ENCODE measurements at regions not wholly inside any gene's neighbourhood (a gene's known extent, or its start where the extent isn't known, plus 50 kb on each side); places are given as distances from the start of the nearest gene placed in this dataset.

- Histone ChIP-seq H3K27me3 (replicated peaks; ENCODE audit: insufficient read depth, low read length) (no peaks in the 10 kb centered on the region), H2AFZ (ENCODE audit: low read length) (no peak overlapping the region), H3K79me2 (ENCODE audit: low read length) (no peaks in the 10 kb centered on the region), H3K9me2 (replicated peaks; ENCODE audit: insufficient read depth, low read length) (no peaks in the 10 kb centered on the region), H3F3A (ENCODE audit: insufficient read depth, low read length) (no peaks in the 10 kb centered on the region), H4K20me1 (ENCODE audit: insufficient read depth, low read length) (no peaks in the 10 kb centered on the region), H3K4me1 (ENCODE audit: low read length) (no peaks in the 10 kb centered on the region), H3K4me3 (ENCODE audit: low read length) (no peak overlapping the region), H3K27ac (ENCODE audit: low read length) (no peak overlapping the region), H3K4me2 (ENCODE audit: low read depth, low read length) (no peak overlapping the region), H3K9me3 (replicated peaks; ENCODE audit: insufficient read depth, low read length) (no peaks in the 10 kb centered on the region), H3K36me3 (replicated peaks; ENCODE audit: insufficient read depth, low read length) (no peaks in the 10 kb centered on the region), H3K9ac (ENCODE audit: low read length) (no peak overlapping the region)
- DNase-seq, result no peak
- TF ChIP-seq EZH2phosphoT487 (IDR thresholded peaks at IDR 0.05; ENCODE audit: low read length) (no peak), EZH2 (optimal IDR thresholded peaks at IDR 0.05; ENCODE audit: low read depth, low read length) (no peak)
- TF ChIP-seq, protein P1, sequence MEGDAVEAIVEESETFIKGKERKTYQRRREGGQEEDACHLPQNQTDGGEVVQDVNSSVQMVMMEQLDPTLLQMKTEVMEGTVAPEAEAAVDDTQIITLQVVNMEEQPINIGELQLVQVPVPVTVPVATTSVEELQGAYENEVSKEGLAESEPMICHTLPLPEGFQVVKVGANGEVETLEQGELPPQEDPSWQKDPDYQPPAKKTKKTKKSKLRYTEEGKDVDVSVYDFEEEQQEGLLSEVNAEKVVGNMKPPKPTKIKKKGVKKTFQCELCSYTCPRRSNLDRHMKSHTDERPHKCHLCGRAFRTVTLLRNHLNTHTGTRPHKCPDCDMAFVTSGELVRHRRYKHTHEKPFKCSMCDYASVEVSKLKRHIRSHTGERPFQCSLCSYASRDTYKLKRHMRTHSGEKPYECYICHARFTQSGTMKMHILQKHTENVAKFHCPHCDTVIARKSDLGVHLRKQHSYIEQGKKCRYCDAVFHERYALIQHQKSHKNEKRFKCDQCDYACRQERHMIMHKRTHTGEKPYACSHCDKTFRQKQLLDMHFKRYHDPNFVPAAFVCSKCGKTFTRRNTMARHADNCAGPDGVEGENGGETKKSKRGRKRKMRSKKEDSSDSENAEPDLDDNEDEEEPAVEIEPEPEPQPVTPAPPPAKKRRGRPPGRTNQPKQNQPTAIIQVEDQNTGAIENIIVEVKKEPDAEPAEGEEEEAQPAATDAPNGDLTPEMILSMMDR (IDR thresholded peaks at IDR 0.05; ENCODE audit: low read length), result no peak
Observed at GRCh38 chr1:81412954-81413353, 387.8 kb upstream of the ADGRL2 start.

GRCh38 chr1:81410941-81411340, 389.8 kb upstream of the ADGRL2 start:
- no peaks in the 10 kb centered on the region for H3K9me2 ChIP-seq (replicated peaks; ENCODE audit: insufficient read depth, low read length)
- H3F3A ChIP-seq (ENCODE audit: insufficient read depth, low read length), result no peaks in the 10 kb centered on the region
- H3K4me1 ChIP-seq (ENCODE audit: low read length), result no peaks in the 10 kb centered on the region
- no peaks in the 10 kb centered on the region for H3K27me3 ChIP-seq (replicated peaks; ENCODE audit: insufficient read depth, low read length)
- no peaks in the 10 kb centered on the region for H3K36me3 ChIP-seq (replicated peaks; ENCODE audit: insufficient read depth, low read length)
- no peak overlapping the region for H3K9ac ChIP-seq (ENCODE audit: low read length)
- H3K79me2 ChIP-seq (ENCODE audit: low read length), result no peaks in the 10 kb centered on the region
- TF ChIP-seq EZH2phosphoT487 (IDR thresholded peaks at IDR 0.05; ENCODE audit: low read length), result no peak
- TF ChIP-seq, protein P1 (IDR thresholded peaks at IDR 0.05; ENCODE audit: low read length), result no peak
- TF ChIP-seq EZH2 (optimal IDR thresholded peaks at IDR 0.05; ENCODE audit: low read depth, low read length), result no peak
- no peak overlapping the region for H3K27ac ChIP-seq (ENCODE audit: low read length)
- no peak overlapping the region for H2AFZ ChIP-seq (ENCODE audit: low read length)
- H3K9me3 ChIP-seq (replicated peaks; ENCODE audit: insufficient read depth, low read length), result no peaks in the 10 kb centered on the region
- no peaks in the 10 kb centered on the region for H4K20me1 ChIP-seq (ENCODE audit: insufficient read depth, low read length)
- H3K4me2 ChIP-seq (ENCODE audit: low read depth, low read length), result no peak overlapping the region
- no peak for DNase-seq
- no peak overlapping the region for H3K4me3 ChIP-seq (ENCODE audit: low read length)

DNA sequence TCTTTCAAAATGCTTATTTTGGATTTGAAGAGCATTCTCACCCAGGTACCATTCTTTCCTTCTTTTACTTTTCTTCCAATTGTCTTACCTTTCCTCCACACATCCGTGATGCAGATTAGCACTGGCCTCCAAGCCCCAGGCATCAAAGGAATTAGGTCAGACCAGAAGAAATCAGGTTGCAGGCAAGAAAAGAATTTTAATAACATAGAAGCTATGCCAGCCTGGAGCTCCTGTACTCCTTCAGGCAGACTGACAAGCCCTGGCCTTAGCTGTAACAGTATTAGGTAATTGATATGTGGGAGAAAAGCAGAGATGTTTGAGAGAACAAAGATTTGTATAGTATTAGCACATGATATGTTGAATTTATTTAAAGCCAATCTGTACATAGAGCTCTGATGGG, 390.4 kb upstream of the ADGRL2 start:
- TF ChIP-seq EZH2phosphoT487 (IDR thresholded peaks at IDR 0.05; ENCODE audit: low read length), result no peak
- TF ChIP-seq, protein P1 (IDR thresholded peaks at IDR 0.05; ENCODE audit: low read length), result no peak
- TF ChIP-seq EZH2 (optimal IDR thresholded peaks at IDR 0.05; ENCODE audit: low read depth, low read length), result no peak
- H3K9me3 ChIP-seq (replicated peaks; ENCODE audit: insufficient read depth, low read length), result no peaks in the 10 kb centered on the region
- H3K4me2 ChIP-seq (ENCODE audit: low read depth, low read length), result no peak overlapping the region
- H3K4me1 ChIP-seq (ENCODE audit: low read length), result no peaks in the 10 kb centered on the region
- H3K79me2 ChIP-seq (ENCODE audit: low read length), result no peaks in the 10 kb centered on the region
- no peaks in the 10 kb centered on the region for H3K36me3 ChIP-seq (replicated peaks; ENCODE audit: insufficient read depth, low read length)
- H3K9ac ChIP-seq (ENCODE audit: low read length), result no peak overlapping the region
- no peaks in the 10 kb centered on the region for H3F3A ChIP-seq (ENCODE audit: insufficient read depth, low read length)
- no peak overlapping the region for H2AFZ ChIP-seq (ENCODE audit: low read length)
- no peaks in the 10 kb centered on the region for H3K9me2 ChIP-seq (replicated peaks; ENCODE audit: insufficient read depth, low read length)
- no peak for DNase-seq
- no peak overlapping the region for H3K4me3 ChIP-seq (ENCODE audit: low read length)
- no peaks in the 10 kb centered on the region for H4K20me1 ChIP-seq (ENCODE audit: insufficient read depth, low read length)
- no peaks in the 10 kb centered on the region for H3K27me3 ChIP-seq (replicated peaks; ENCODE audit: insufficient read depth, low read length)
- H3K27ac ChIP-seq (ENCODE audit: low read length), result no peak overlapping the region

All from MM.1S (cell line).